MM.1S (cell line): ENCODE measurements at regions not wholly inside any gene's neighbourhood (a gene's known extent, or its start where the extent isn't known, plus 50 kb on each side); places are given as distances from the start of the nearest gene placed in this dataset.

Source experiments
- EZH2 ChIP-seq: fragments of 300-600 bp; sonication (generic); optimal IDR thresholded peaks from 2 replicates; pipeline ENCODE3; 2017; ENCODE audit warnings: low read depth, mild to moderate bottlenecking, antibody characterized with exemption, low read length, mixed read lengths
- TF ChIP-seq, protein P1 (sequence below): fragments of 300-600 bp; sonication (generic); IDR thresholded peaks from 2 replicates; pipeline ENCODE4 v1.5.1; 2016; ENCODE audit warnings: antibody characterized with exemption, low read length, mixed read lengths

GRCh38 chr5:171607863-171608262, 177.8 kb upstream of the SMIM23 start:
- TF ChIP-seq, protein P1, sequence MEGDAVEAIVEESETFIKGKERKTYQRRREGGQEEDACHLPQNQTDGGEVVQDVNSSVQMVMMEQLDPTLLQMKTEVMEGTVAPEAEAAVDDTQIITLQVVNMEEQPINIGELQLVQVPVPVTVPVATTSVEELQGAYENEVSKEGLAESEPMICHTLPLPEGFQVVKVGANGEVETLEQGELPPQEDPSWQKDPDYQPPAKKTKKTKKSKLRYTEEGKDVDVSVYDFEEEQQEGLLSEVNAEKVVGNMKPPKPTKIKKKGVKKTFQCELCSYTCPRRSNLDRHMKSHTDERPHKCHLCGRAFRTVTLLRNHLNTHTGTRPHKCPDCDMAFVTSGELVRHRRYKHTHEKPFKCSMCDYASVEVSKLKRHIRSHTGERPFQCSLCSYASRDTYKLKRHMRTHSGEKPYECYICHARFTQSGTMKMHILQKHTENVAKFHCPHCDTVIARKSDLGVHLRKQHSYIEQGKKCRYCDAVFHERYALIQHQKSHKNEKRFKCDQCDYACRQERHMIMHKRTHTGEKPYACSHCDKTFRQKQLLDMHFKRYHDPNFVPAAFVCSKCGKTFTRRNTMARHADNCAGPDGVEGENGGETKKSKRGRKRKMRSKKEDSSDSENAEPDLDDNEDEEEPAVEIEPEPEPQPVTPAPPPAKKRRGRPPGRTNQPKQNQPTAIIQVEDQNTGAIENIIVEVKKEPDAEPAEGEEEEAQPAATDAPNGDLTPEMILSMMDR = no peak
- no peak for TF ChIP-seq EZH2
